VCaP (cell line): ENCODE measurements at regions not wholly inside any gene's neighbourhood (a gene's known extent, or its start where the extent isn't known, plus 50 kb on each side); places are given as distances from the start of the nearest gene placed in this dataset.
"Not testable (repeated sequence)": the region's sequence is repeated elsewhere in the genome, so short reads cannot be mapped to it uniquely, and the experiment has no call there.

Source experiments
- H3K27ac ChIP-seq: fragments of 450-650 bp; 2 replicates; pipeline ENCODE4 v1.5.1; 2017
- CTCF ChIP-seq: fragments of 450-650 bp; conservative IDR thresholded peaks from 2 replicates; pipeline ENCODE4 v1.5.1; 2017; ENCODE audit warnings: mild to moderate bottlenecking, moderate library complexity

- H3K27ac ChIP-seq = no peak overlapping the region
- no peak for TF ChIP-seq CTCF
Measured at GRCh38 chr2:5618271-5618670, 73.9 kb upstream of the SOX11 start.

GRCh38 chr2:5625556-5626065, 66.6 kb upstream of the SOX11 start:
- H3K27ac ChIP-seq = not testable (repeated sequence)

DNA sequence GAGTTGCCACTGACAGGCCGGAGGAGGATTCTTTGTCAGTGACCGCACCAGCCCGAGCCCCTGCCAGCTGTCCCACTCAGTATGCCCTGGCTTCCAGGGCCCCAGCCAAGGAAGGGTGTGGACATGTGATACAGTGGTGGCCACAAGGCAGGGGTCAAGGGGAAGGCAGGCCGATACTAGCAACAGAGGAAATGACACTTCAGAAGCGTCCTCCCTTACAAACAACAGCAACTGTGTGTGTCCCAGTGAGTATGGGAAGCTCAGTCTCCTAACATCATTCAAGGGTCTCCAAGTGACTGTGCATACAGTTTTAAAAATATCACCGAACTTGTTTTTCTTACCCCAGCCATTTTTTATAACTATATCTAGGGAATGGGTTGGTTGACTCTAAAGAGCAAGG, 63.7 kb upstream of the SOX11 start:
- not testable (repeated sequence) for H3K27ac ChIP-seq

DNA sequence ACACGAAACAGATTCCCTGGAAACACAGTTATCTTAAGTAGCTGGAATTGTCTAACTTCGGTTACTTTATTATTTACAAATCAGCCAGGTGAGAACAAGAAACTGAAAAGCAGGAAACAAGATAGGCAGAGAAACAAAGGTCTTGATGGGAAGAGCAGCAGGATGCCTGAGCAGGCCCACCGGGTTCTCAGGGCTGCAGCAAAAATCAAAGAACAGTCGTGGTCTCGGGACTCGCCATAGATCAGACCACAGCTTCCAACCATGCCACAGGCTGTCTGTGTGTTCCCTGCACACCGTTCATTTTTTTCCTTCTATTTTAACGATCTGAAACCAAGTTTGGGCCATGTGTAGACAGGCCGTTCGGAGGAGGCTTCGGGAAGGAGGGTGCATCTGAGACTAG, 62.7 kb upstream of the SOX11 start:
- not testable (repeated sequence) for H3K27ac ChIP-seq

- not testable (repeated sequence) for H3K27ac ChIP-seq
Measured at GRCh38 chr2:5637051-5637450, 55.1 kb upstream of the SOX11 start.
